Putamen (tissue), 1 donor: ENCODE measurements at regions not wholly inside any gene's neighbourhood (a gene's known extent, or its start where the extent isn't known, plus 50 kb on each side); places are given as distances from the start of the nearest gene placed in this dataset.
A peak's percentile ranks its signal among the peaks of the same experiment; 100 is the strongest.

Experiments used
- DNase-seq: peaks from one replicate; pipeline ENCODE4 v3.0.0-alpha.2; 2016; ENCODE audit warnings: low spot score

DNA sequence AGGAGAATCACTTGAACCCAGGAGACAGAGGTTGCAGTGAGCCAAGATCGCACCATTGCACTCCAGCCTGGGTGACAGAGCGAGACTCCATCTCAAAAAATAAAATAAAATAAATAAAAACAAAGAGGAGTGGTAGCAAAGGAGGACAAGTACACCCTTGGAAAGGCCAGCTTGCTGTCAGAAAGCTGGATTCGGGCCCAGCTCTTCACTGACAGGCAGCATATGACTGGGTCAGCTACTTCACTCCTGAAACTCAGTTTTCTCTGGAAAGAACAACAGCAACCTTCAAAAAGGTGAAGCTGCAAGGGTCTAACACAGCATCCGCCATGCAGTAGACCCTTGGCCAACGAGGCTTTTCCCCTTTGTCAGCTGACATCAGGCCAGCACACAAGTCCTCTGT lies 156.0 kb upstream of the TIAM1 start:
- no peak for DNase-seq

DNA sequence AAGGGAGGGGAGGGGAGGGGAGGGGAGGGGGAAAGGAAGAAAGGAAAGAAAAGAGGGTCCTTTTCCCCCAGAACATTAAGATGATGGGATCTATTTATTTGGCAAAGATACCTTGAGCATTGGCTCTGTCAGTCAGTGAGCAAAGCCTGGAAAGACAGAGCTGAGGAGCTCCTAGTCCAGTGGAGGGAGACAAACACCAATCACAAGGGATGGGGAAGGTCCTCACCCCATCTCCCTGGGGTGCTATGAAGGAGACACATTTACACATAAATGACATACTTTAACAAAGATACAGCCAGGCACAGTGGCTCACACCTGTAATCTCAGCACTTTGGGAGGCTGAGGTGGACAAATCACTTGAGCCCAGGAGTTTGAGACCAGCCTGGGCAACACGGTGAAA lies 154.9 kb upstream of the TIAM1 start:
- DNase-seq = no peak

DNA sequence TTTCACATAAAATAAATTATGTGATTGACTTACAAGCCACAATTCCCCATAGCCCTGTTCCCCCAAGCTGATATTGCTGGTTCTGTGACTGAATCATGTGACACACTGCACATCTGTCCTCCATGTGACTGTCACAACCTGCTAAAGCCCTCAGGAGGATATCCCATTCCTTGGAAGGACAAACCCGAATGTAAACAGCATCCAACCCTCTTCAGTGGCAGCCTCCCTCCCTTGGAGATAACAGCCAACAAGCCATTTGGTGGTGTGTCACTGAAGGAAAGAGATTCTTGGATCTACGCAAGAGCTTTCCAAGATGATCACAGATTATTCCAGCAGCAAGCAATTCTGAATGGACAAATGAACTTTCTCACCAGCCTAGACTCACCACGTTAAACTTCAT lies 153.9 kb upstream of the TIAM1 start:
- DNase-seq = no peak

DNA sequence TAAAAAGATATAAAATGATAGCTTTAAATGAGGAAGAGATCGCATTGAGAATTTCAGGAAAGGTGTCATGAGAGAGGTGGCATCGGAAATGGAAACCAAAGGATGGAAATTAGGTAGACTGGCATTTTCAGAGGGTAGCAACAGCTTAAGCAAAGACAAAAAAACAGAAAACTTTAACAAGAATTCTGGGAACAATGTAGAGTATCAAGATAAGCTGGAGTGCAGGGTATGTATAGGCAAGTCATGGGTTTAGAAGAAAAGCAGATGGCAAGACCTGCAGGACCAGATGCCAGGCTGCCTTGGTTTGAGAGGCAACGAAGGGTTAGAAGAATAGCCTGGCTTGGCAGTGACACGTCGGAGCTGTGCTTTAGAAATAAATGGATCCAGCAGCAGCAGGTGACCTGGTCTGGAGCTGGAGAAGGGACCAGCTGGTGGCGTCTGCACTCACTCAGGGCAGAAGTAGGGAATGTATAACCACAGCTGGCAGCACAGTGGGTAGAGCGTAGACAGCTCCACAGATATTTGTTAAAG lies 149.4 kb upstream of the TIAM1 start:
- no peak for DNase-seq

DNA sequence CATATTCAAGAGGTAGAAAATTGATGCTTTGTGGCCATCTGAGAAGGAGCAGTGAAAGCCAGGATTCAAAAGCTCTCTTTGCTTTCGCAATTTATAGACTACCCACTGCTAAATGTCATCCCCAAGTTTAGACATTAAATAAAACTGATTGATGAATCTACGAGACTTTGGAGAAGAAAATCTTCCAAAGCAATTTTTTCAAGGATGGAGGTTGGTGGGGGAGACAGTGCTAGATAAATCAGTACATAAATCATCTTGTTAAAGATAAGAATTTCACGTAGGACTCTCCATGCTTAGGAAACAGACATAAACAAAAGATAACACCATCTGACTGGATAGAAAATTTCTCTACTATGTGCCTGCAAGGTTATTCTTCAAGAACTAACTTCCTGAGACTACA lies 147.6 kb upstream of the TIAM1 start:
- no peak for DNase-seq

DNA sequence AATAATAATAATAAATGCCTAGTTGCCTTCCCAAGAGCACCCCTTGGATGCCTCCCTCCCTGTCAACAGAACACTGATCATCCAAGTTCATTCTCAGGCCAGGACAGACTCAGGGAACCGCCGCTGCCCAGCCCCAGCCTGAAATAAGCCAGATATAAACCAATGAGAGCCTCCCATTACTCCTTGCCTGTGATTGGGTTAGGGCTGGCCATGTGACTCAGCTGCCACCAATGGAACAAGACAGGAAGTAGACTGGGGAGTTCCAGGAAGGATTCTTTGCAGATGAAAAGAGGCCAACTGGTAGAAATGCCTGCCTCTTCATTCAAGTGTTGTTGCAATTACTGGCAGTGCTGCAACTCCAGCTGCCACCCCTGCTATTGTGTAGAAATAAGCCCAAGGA lies 146.4 kb upstream of the TIAM1 start:
- DNase-seq = no peak

DNA sequence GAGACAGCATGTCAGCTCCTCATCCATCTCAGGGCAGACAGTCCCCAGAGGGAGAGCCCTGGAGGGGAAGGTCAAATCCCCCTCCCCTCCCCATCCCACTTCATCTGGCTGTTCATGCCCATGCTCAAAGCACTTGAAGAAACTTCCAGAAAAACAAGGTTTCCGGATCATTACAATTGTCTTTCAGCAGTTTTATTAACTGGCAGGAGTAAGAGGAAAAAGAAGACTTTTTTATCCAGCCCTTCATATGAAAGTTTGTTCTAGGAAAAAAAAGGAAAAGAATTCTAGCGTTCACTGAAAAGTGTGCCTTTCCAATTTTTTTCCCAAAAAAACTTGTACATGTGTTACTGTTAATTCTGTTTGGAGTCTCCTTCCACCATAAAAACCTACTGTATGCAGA lies 145.7 kb upstream of the TIAM1 start:
- DNase-seq = no peak

DNA sequence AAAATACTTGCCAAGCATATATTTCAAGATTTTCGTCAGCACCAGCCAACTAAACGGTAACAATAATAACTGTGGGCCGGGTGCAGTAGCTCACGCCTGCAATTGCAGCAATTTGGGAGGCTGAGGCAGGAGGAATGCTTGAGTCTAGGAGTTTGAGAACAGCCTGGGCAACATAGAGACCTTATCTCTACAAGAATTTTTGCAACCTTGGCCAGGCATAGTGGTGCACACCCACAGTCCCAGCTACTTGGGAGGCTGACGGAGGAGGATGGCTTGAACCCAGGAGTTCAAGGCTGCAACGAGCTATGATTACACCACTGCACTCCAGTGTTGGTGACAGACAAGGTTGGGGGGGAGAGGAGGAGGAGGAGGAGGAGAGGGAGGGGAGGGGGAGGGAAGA lies 145.0 kb upstream of the TIAM1 start:
- DNase-seq = no peak

DNA sequence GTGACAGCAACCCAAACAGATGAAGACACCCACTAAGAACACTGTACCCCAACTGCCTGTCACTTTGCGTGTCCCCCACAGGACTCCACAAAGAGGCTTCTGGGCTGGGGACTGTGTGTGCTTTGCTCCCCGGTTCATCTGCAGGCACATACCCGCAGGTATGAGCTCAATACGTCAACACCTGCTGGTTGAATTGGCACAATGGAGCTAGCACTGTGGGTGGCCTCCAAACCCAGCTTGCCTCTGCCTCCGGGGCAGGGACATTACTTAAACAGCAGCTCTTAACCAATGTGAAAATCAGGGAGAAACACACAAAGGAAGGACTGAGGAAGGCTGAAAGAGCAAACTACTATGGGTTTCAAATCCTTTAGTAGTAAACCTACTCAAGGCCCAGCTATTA lies 140.2 kb upstream of the TIAM1 start:
- no peak for DNase-seq

DNA sequence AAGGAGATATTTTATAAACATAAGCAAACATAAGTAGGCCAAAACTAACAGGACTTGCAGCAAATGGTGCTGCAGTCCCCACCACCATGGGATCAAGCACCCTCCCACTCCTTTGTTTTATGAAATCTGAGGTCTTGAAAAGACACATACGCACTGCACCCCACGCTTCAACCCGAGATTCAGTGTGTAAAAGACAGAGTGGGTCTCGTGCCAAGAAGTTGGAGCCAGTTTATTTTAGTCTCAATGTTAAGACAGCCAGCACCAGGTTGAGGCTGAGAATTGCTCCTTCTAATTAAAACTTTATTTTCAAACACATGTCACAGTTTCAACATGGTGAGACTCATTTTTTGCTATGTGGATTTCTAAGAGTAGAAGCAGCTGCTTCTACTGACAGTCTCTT lies 139.1 kb upstream of the TIAM1 start:
- no peak for DNase-seq

DNA sequence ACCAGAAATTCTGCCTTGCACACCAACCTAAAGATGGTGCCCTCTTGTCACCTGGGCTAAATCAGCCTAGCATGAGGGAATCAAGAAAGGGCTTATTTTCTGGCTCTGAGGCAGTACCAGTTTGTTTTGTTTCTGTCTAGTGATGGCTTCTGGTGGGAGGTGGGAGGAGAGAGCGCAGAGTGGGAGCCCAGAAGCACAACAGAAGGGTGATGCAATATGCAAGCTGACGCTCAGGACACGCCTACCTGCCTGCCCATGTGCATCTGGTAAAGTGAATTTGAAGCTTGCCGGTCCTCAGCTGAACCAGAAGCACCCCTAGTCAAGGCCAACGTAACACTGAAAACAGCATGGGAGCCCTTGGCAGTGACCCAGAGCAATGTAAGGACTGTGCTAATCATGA lies 138.4 kb upstream of the TIAM1 start:
- DNase-seq = no peak

DNA sequence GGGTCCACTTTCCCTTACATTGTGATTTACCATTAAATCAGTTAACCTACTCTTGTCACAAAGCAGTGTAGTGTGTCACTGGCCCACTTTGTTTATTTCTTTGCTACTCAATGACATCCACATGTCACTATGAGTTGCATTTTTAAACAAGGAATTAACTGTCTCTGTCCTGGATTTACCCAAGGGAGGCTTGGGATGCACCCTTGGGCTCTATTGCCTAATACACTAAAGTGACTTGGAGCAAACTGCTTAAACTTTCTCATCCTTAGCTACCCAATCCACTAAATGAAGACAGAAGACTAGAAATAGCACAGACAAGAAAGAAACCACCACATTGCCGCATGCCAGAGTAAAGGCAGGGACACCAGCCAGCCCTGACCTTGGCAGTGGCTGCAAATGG lies 136.2 kb upstream of the TIAM1 start:
- no peak for DNase-seq

DNA sequence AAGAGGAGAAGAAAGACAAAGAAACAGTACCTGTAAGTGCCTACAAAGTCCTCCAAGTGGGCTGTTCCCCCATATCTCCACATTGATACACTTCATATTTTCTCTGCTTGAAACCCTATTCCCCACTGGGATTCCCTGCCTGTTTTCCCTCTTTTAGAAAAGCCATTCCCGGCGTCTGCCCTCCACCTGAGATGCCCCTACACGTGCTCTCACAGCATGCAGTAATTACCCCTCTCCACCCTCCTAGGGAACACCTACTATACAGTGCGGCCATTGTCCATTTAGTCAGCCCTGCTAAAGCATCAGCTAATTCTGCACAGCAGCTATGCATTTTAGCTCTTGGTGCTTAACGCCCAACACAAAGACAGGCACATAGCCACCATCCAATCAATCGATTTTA lies 135.7 kb upstream of the TIAM1 start:
- no peak for DNase-seq

DNA sequence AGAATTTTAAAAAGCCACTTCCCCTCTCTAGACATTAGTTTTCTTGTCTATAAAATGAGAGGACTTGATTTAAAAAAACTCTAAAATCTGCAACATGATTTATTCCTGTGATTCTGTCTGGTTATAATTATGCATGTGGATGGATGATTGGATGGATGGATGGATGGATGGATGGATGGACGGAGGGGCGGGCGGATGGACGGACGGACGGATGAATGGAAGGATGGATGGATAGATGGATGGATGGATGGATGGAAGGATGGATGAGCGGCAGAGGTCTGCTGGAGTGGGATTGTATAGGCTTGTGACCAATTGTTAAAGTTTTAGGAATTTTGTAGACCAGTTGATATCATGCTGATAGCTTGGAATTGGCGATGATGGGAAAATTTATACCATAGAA lies 135.2 kb upstream of the TIAM1 start:
- DNase-seq = no peak

DNA sequence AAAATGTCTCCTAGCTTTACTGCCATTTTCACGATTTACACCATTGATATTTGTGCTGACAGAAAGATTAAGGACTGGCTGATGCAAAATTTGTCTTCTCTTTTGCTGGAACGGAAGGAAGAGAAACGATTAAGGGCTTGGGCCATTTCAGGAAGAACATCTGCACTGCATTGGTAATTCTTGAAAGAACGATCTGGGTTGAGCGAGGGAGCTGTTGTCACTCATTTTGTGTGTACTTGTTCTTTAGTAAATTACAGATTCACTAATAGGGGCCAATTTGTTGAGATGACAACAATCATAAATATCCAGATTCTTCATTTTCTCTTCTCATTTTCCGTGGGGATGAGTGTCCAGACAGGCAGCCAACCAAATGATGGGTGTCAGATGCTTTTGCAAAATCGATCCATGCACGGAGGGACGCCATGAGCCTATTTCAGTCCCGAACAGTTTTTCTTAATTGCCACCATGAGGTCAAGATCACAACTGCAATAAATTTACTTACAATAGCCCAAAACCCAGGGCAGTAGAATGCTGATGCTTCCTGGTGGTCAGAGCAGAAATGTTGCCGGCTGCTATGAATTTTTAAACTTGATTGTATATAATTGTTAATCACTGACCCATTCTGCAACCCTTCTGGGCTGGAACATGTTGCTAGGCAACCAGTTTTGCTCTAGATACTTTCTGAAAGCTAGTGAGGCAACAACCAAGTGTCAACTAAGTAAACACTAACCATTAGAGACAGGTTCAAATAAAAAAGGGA lies 132.4 kb upstream of the TIAM1 start:
- no peak for DNase-seq

DNA sequence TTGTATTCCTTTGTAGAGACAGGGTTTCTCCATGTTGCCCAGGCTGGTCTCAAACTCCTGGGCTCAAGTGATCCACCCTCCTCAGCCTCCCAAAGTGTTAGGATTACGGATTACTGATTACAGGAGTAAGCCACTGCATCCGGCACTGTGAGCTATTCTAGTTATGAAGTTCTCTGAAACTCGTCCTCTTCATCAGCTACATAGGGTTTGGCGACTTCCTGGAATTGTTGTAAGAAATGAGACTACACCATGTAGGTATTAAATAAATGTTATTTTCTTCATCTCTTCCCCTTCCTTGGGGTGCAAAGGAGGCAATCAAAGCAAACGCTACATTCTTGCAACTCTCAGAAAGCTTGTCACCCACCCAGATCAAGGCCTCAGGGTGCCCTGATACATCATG lies 131.2 kb upstream of the TIAM1 start:
- DNase-seq = no peak

DNA sequence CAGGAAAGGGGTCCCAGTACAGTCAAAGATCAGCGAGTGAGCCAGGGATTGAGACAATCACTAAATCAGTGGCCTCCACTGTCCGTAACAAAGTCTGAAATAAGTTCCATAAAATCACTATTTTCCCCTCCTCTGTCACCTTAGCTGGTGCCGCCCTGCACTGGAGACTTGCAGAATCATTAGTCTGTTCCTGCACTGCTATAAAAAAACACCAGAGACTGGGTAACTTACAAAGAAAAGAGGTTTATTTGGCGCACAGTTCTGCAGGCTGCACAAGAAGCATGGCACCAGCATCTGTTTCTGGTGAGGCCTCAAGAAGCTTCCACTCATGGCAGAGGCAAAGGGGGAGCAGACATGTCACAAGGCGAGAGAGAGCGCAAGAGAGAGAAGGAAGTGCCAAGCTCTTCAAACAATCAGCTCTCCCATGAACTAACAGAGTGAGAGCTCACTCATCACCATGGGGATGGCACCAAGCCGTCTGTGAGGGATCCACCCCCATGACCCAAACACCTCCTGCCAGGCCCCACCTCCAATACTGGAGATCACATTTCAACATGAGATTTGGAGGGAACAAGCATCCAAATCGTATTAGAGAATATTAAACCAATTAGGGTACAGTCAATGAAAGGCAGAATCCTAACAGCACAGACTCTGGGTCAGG lies 129.8 kb upstream of the TIAM1 start:
- no peak for DNase-seq

DNA sequence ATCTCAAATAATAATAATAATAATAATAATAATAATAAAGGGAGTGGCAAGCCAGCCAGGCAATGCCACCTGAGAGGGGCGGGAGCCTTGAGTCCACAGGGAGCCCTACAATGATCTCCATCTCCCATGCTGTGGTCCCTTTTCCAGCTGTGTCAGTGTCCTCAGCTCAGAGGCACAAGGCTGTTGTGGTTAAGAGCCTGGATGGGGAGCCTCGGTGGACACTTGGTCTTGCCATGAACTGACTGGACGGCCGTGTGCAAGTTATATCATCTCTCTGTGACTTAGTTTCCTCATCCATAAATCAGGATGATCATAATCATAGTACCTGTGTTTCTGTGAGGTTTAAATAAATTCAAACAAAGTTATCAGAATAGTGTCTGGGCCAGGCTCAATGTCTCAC lies 127.8 kb upstream of the TIAM1 start:
- no peak for DNase-seq

DNA sequence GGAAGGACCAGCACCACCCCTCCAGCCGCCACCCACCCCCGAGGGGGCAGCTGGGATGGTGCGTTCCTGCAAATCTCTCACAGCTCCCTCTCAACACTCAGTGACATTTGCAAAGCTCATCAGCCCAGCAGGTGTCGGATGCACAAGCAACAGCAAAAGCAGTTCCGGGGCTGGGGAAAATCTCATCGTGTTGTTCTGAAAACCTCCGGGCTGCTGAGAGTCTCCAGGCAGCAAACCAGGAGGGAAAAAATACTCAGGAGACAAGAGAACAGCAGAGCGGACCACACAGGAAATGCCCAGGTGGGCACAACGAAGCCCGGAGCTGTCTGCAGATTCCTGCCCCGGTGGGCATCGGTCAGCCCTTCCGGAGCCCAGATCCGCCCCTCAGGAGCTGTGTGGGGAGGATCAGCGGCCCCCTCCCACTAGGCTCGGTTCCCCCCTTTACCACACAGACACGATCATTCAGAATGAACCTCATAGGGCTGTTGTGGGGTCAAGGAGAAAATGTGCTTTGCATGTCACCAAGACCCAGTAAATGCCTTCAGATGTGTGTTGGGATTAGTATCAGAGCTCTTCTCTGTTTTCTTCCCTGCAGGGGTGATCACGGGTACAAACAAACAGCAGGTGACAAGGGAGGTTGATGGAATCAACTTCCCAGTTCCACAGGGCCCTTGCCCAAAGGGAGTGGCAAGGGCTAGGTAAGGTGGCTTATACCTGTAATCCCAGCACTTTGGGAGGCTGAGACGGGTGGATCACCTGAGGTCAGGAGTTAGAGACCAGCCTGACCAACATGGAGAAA lies 127.0 kb upstream of the TIAM1 start:
- DNase-seq = no peak

DNA sequence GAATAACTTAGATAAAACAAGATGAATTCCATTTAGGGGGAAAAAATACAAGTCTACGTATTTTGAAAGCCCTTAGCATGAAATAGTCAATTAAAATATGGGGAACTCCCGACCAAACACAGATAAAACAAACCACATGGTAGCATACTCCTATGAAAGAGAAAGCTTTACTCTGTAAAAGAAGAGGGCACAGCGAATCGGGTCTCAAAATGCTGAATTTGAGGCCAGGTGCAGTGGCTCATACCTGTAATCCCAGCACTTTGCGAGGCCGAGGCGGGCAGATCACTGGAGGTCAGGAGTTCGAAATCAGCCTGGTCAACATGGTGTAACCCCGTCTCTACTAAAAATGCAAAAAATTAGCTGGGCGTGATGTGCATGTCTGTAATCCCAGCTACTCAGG lies 116.9 kb upstream of the TIAM1 start:
- no peak for DNase-seq

DNA sequence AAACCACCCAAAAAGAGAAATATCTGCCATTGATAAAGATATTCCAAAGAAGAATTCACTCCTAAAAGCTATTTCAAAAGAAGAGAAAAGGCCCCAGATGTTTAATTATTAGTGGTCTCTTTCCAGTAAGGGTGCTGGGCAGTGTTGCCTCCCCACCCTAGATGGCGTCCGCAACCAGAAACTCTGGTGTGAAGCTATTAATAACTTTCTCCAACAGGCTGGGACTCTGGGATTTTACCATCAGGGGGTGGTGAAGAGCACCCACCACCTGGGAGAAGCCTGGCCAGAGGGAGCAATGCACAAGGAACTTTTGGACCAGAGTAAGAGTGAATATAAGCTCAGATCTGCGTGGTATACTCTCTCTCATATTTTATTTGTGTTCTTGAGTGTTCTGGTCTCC lies 115.4 kb upstream of the TIAM1 start:
- peak; percentile 55 for DNase-seq

DNA sequence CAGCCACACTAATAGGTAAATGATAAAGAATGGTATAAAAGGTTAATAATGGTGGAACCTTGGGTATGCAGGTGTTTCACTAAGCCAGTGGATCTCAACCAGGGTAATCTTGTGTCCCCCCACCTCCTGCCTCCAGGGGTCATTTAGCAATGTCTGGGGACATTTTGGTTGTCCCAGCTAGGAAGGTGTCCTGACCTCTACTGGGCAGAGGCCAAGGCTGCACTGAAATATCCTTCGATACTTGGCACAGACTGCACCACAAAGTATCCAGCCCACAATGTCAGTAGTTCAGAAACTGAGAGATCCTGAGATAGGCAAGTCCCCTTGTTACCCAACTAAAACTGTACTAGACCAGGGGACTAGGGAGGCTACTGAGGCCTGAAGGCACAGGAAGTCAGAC lies 113.6 kb upstream of the TIAM1 start:
- DNase-seq = no peak

DNA sequence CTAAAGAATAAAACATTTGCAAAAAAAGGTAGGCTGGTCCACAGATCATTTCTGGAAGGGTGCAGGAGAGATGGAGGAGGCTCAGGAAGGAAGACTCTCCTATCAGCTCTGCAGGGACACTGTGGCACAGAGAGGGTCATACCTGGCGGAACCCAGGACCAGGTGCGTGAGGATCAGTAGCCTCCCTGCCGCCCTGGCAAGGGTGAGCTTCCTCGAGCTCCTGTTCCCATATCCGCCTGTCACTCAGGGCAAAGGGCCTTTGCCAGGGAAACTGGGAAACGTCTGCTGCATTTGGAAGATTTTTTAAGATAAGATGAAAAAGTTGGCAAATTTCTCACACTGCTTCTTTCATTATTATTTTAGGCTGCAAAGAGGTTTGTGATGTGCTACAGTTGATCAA lies 112.1 kb upstream of the TIAM1 start:
- no peak for DNase-seq
